Parathyroid adenoma (tissue), 2 donors: ENCODE measurements at regions not wholly inside any gene's neighbourhood (a gene's known extent, or its start where the extent isn't known, plus 50 kb on each side); places are given as distances from the start of the nearest gene placed in this dataset.

Experiments used
- H2AFZ ChIP-seq: fragments of 300-600 bp; sonication (generic); one replicate; pipeline ENCODE4 v1.7.0; 2017; ENCODE audit warnings: antibody characterized with exemption, mild to moderate bottlenecking
- H3K27ac ChIP-seq: fragments of 300-600 bp; sonication (generic); one replicate; pipeline ENCODE4 v1.7.0; 2017
- H3K27me3 ChIP-seq: fragments of 300-600 bp; sonication (generic); one replicate; pipeline ENCODE4 v1.7.0; 2017; ENCODE audit warnings: low read length; ENCODE audit not compliant: control insufficient read depth, insufficient read depth
- H3K36me3 ChIP-seq: fragments of 300-600 bp; sonication (generic); one replicate; pipeline ENCODE4 v1.7.0; 2017; ENCODE audit warnings: low read length; ENCODE audit not compliant: control insufficient read depth, insufficient read depth
- H3K4me1 ChIP-seq: fragments of 300-600 bp; sonication (generic); one replicate; pipeline ENCODE4 v1.7.0; 2017; ENCODE audit warnings: control low read depth
- H3K4me2 ChIP-seq: fragments of 300-600 bp; sonication (generic); one replicate; pipeline ENCODE4 v1.7.0; 2017; ENCODE audit warnings: low read length
- H3K4me3 ChIP-seq: fragments of 300-600 bp; sonication (generic); one replicate; pipeline ENCODE4 v1.7.0; 2017; ENCODE audit warnings: low read depth, low read length
- H3K79me2 ChIP-seq: fragments of 300-600 bp; sonication (generic); one replicate; pipeline ENCODE4 v1.7.0; 2017; ENCODE audit warnings: control low read depth
- H3K9ac ChIP-seq: fragments of 300-600 bp; sonication (generic); one replicate; pipeline ENCODE4 v1.7.0; 2017; ENCODE audit warnings: mild to moderate bottlenecking
- H3K9me3 ChIP-seq: fragments of 300-600 bp; sonication (generic); one replicate; pipeline ENCODE4 v1.7.0; 2017; ENCODE audit warnings: low read length; ENCODE audit not compliant: control insufficient read depth
- TF ChIP-seq, protein P1 (sequence below): fragments of 300-600 bp; sonication (generic); IDR thresholded peaks from one replicate; pipeline ENCODE4 v1.7.0; 2017; ENCODE audit warnings: antibody characterized with exemption, mild to moderate bottlenecking
- donor health status: primary hyperparathyroidism.

DNA sequence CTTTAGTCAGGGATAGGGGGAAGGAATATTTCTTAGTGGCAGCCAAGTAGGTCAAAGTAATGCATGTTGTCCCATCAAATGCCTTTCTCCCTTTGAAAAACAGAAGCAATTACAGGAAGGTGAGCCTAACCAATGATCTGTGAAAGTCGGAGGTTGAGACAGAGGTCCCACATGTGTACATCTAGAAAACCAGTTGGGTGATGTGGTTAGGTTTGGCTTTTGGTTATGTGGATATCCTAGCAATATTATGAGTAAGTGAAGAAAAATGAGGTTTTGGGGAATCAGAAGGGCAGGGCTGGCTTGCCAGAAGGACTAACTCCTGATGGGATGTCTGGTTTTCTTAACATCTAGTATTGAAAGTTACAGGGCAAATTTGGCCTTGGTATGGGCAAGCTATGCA lies 63.4 kb upstream of the PALM2AKAP2 start:
- TF ChIP-seq, protein P1, sequence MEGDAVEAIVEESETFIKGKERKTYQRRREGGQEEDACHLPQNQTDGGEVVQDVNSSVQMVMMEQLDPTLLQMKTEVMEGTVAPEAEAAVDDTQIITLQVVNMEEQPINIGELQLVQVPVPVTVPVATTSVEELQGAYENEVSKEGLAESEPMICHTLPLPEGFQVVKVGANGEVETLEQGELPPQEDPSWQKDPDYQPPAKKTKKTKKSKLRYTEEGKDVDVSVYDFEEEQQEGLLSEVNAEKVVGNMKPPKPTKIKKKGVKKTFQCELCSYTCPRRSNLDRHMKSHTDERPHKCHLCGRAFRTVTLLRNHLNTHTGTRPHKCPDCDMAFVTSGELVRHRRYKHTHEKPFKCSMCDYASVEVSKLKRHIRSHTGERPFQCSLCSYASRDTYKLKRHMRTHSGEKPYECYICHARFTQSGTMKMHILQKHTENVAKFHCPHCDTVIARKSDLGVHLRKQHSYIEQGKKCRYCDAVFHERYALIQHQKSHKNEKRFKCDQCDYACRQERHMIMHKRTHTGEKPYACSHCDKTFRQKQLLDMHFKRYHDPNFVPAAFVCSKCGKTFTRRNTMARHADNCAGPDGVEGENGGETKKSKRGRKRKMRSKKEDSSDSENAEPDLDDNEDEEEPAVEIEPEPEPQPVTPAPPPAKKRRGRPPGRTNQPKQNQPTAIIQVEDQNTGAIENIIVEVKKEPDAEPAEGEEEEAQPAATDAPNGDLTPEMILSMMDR = no peak
- Histone ChIP-seq H3K9me3 (no peaks in the 10 kb centered on the region), H3K4me2 (no peak overlapping the region), H3K27me3 (no peaks in the 10 kb centered on the region), H3K9ac (no peak overlapping the region), H3K4me3 (no peak overlapping the region), H3K79me2 (no peaks in the 10 kb centered on the region), H3K27ac (no peak overlapping the region), H3K4me1 (no peaks in the 10 kb centered on the region), H3K36me3 (no peaks in the 10 kb centered on the region), H2AFZ (no peak overlapping the region)

DNA sequence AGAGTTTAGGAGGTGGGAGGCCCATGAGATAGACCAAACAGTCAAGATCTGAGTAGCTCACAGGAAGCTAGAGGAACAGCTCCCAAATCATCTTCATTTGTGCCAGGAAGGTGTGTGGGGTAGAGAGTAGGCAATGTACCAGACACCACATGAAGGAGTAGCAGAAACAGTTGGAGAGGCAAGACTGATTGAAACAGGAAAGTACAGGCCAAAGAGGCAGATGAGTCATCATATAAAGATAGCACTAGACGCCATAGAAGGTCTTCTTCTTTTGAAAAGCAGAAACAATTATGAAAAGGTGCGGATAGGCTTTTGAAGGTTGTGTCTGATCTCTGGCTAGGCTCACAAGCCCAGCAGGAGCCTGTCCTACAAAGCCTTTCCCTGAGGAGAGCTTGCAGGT lies 62.7 kb upstream of the PALM2AKAP2 start:
- Histone ChIP-seq H2AFZ (no peak overlapping the region), H3K27ac (no peak overlapping the region), H3K36me3 (no peaks in the 10 kb centered on the region), H3K4me3 (no peak overlapping the region), H3K9me3 (no peaks in the 10 kb centered on the region), H3K27me3 (no peaks in the 10 kb centered on the region), H3K4me1 (no peaks in the 10 kb centered on the region), H3K79me2 (no peaks in the 10 kb centered on the region), H3K4me2 (no peak overlapping the region), H3K9ac (no peak overlapping the region)
- TF ChIP-seq, protein P1 = no peak

DNA sequence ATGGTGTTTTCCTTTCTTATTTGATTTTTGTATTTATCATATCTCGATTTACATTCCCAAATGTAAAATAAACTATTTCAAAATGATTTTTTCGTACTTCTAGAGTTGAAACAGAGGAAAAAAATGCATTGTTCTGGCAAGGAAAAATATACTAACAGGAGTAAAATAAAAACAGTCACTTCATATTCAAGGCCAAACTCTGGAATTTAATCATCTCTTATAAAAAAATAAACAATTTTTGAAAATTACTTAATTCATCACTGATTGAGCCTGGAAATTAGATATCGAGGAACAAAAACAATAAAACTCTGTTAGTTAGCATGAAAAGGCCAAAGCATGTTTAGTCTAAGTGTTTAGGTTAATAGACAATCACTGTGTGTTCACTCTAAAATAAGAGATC lies 61.1 kb upstream of the PALM2AKAP2 start:
- TF ChIP-seq, protein P1 = no peak
- H3K27ac ChIP-seq = no peak overlapping the region
- no peaks in the 10 kb centered on the region for H3K9me3 ChIP-seq
- H3K4me2 ChIP-seq = no peak overlapping the region
- H3K9ac ChIP-seq = no peak overlapping the region
- H3K79me2 ChIP-seq = no peaks in the 10 kb centered on the region
- no peak overlapping the region for H3K4me3 ChIP-seq
- no peaks in the 10 kb centered on the region for H3K27me3 ChIP-seq
- no peaks in the 10 kb centered on the region for H3K4me1 ChIP-seq
- no peaks in the 10 kb centered on the region for H3K36me3 ChIP-seq
- no peak overlapping the region for H2AFZ ChIP-seq

DNA sequence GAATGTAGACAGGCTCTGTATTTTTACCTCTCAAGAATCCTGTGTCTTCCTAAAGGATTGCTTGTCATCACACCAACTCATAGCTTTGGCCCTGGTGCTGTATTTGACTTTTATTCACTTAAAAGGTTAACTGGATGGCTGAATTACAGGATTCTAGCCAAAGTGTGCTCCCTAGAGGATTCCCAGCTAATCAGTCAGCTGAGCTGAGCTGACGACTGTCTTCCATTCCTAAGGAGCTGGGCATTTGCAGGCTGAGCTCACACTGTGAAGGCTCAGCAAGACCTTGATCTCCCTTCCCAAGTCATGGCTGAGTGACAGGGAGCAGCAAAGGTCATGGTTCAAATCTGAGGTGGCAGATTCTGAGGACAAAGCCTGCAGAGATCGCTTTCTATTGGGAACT lies 59.0 kb upstream of the PALM2AKAP2 start:
- no peak overlapping the region for H3K4me2 ChIP-seq
- no peaks in the 10 kb centered on the region for H3K9me3 ChIP-seq
- no peak overlapping the region for H3K9ac ChIP-seq
- H3K36me3 ChIP-seq = no peaks in the 10 kb centered on the region
- H2AFZ ChIP-seq = no peak overlapping the region
- H3K79me2 ChIP-seq = no peaks in the 10 kb centered on the region
- no peaks in the 10 kb centered on the region for H3K27me3 ChIP-seq
- H3K27ac ChIP-seq = no peak overlapping the region
- H3K4me1 ChIP-seq = no peaks in the 10 kb centered on the region
- TF ChIP-seq, protein P1 = no peak
- no peak overlapping the region for H3K4me3 ChIP-seq

DNA sequence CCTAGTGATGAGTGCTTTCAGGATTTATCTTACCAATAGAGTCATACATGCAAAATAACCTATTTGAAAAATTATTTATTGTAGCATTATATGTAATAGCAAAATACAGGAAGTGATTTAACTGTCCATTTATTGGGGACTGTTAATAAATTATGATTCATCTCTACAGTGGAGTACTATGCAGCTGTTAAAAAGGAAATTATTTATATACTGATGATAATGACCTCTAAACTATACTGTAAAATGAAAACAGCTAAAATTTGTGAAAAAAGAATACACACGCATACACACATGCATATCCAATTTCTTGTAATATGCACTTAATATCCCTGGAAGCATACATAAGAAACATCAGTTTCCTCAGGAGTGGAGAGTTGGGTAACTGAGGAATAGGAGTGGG lies 58.0 kb upstream of the PALM2AKAP2 start:
- no peak overlapping the region for H2AFZ ChIP-seq
- H3K27ac ChIP-seq = no peak overlapping the region
- H3K4me2 ChIP-seq = no peak overlapping the region
- TF ChIP-seq, protein P1 = no peak
- no peaks in the 10 kb centered on the region for H3K4me1 ChIP-seq
- H3K9ac ChIP-seq = no peak overlapping the region
- H3K36me3 ChIP-seq = no peaks in the 10 kb centered on the region
- H3K9me3 ChIP-seq = no peaks in the 10 kb centered on the region
- H3K4me3 ChIP-seq = no peak overlapping the region
- H3K27me3 ChIP-seq = no peaks in the 10 kb centered on the region
- H3K79me2 ChIP-seq = no peaks in the 10 kb centered on the region
